ENCODE measurements at regions not wholly inside any gene's neighbourhood (a gene's known extent, or its start where the extent isn't known, plus 50 kb on each side); places are given as distances from the start of the nearest gene placed in this dataset.
A peak's percentile ranks its signal among the peaks of the same experiment; 100 is the strongest.

DNA sequence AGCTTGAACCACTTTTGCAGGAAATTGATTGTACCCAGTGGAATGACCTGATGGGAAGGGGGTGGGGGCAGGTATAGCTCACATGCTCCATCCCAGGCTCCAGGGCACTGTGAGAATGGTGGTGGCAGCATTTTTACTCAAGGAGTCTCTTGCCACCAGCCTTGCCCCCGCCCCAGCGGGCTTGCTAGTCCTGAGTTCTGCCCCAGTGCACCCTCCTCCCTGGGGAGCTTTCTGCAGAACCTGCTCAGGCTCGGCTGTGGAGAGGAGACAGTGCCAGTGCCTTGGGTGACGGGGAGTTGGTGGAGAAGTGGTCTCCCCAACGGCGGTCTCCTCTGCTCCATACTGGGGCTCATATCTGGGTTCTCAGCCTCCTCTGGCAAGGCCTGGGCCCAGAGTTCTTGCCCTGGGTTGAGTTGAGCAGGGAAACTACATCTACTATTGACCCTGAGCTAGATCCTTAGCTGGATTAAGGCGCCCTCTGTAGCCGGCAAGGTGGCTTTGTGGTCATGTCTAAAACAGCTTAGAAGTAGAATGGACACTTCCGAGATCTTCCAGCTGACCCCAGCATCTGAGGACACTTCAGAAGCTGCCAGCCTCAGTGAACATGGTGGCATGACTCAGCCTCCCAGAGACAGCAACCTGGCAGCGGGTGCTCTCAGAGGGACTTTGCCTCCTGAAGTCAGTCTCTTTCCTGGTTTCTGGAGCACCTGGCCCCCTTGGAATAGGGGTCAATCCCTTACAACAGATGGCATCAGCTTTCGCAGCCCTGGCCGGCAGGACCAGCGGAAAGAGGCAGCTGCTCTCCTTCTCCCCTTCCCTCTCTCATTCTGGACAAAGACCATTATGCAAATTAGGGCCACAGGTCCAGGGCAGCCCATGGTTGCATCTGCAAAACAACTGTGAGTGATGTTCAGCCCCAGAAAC is 363.4 kb upstream of the MKI67 start:
- DNase-seq = no peak

DNA sequence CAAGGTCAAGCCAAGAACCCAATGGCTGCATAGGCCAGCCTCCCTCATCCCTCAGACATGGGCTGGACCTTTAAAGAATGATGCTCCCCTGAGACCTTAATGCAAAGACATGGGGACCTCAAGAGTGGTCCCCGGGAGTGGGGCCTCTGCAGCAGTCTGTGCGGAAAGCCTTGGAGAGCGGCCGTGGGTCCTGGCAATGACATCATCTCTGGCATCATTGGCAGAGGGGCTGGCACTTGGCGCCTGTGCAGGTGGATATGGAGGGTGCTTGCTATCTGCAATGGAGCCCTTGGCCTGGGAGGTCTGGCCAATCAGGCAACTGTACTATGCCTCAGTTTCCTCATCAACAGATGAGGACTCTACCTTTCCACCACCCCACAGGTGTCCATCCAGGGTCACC is 365.5 kb upstream of the MKI67 start:
- no peak for DNase-seq

DNA sequence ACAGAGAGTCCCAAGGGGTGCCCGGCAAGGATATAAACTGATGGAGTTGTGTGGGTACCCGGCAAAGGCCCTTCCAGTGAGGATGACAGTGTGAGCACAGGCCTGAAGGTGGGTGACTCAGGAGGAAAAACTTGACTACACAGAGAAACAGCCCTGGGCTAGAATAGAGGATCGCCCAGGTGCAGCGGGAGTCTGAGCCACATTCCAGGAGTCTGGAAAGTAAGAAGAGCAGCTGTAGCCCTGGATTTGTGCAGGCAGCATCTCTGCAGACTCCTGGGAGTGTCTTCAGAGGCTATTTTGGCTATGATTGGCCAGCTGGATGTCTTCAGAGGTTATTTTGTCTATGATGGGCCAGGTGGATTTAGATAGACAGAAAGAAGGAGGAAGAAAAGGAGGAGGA is 367.6 kb upstream of the MKI67 start:
- DNase-seq = no peak

DNA sequence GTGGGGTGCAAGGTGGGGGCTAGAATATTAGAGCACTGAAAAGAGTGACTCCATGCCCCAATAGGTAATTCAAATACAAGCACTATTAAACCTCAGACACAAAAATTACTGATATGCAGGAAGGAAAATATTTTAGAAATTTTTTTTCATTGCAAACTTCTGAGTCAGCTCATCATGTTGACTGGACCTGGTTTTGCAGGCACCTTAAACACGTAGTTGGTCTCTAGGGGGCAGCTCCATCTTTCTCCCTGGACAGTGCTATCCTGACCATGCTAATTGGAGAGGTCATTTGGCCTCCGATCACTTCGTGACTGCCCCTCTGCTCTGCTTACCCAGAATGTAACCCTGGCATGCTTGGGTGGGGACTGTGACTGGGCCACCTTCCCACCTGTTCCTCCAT is 368.4 kb upstream of the MKI67 start:
- DNase-seq = peak in 1 of 56 donors; percentile 11

DNA sequence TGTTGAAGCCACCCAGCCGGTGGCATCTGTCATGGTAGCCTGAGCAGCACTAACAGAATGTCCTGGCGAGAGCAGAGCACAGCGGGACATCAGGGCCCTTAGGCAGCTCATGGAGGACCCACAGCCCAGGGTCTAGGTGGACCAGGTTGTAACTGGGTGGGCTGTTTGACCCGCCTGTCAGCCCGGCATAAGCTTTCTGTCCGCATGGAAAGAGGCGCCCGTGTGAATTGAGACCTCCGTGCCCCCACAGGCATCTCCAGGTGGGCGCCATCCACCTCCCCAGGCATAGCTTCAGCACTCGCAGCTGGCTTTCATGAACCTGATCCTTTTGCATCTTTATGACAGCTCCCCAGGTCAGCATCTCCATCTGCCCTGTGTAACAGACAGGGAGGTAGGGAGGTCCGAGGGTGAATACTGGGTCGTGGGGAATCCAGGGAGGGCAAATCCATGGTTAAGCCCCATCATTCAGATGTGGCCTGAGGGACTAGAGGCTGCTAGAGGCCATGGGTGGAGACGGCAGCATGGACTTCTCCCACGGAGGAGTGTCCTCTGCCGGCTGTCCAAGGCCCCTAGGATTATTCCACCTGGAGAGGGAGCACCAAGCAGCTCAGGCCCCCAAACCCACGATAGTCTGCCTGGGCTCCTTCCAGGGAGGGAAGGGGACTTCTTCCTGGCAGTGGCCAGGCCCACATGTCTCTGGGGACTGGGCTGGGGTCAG is 371.6 kb upstream of the MKI67 start:
- DNase-seq = no peak

DNA sequence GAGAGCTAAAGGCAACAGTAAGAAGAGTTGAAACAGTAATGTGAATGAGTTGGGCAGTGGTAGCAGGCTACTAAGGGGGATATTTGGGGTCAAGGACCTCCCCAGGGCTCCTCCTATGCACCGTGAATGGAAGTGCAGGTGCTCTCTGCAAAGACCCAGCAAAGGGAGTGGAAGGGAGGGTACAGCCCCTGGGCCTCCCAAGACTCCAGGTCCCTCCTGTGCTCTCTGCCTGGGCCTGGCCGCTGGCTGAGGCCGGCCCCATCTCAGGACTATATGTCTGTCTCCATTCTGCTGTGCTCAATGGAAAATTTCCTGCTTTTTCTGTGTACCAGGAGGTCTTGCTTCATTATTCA is 372.1 kb upstream of the MKI67 start:
- DNase-seq = no peak

DNA sequence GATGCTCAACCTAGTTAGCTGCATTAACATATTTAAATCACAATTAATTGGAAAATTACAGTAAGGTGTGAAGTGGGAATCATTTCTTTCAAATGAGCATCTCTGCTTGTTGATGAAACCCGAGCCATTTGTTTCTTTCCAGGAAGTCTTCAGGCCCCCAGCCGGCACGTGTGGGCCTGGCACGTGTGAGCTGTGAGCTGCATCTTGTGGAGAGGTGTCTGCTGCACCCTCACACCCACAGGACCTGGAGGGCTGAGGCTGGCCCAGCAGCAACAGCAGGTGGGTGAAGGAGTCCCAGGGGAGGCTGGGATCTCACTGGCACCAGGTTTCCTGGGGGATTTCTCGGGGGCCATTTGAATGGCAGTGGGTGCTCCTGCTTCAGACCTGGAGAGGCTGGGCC is 372.5 kb upstream of the MKI67 start:
- DNase-seq = no peak

DNA sequence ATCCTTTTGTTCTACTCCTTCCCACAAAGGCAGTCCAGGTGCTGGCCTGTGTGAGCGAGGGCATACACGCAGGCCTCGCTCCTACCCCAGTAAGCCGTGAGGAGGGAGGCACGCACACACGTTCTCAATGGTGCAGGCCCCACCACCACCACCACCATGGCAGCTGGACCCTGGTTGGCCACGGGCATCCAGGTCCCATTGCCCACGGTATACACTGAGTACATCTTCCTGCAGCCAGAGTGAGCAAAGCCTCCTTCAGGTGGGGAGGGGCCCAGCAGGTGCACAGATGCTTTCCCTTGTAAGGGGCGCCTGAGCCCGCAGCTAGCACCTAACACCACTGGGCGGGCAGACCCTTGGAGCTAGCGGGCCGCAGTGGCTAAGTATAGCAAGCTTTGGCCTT is 373.3 kb upstream of the MKI67 start:
- DNase-seq = no peak

DNA sequence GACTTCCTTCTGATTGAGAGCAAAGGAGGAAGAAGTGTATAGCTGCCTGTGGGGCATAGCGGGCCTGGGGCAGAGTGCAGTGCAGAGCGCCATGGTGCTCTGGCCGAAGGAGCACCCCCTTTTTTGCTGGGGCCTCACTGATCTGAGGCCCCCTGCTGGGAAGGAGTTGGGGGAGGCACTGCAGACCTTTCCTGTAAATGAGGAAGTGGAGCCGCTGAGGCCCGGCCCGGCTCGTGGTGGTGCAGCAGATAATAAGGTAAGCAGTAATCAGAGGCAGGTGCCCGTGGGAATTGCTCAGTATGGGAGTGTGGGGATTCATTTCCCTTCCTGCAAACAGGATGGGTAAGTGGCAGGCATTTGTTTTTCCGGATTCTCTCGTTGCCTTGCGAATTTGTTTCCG is 373.7 kb upstream of the MKI67 start:
- no peak for DNase-seq

DNA sequence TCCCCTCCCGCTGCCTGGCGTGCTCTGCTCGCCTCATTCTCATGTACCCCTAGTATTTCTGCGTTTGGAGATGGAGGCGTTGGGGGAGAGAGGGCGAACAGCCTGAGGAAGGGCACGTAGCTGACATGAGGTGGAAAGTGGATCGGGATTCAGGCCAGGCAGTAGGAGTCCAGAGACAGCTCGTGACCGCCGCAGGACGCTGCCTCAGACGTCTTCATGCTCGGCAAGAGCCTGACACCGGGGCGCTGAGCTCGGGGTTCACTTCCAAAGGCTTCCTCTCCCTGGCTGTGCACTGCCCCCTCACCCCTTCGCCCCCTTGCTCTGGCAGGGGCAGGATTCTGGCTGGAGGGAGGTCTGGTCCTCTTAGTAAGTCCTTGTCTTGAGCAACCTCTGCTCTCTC is 374.4 kb upstream of the MKI67 start:
- DNase-seq = no peak

DNA sequence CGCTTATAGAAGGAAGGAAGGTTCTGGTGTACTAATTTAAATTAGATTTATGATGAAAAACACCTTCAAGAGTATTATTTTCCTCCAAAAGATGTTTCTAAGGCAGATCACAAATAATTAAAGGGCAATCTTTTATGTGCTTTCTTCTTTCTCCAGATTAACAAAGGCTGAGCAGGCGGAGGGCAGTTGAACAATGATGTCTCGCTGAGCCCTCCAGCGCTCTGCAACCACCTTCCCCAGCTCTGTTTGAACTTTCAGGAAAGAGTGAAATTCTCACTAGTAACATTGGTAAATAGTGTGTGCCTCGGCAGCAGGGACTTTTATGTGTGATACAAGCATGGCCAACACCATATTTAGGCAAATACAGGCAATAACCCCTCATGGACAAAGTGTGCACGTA is 379.1 kb upstream of the MKI67 start:
- no peak for DNase-seq

DNA sequence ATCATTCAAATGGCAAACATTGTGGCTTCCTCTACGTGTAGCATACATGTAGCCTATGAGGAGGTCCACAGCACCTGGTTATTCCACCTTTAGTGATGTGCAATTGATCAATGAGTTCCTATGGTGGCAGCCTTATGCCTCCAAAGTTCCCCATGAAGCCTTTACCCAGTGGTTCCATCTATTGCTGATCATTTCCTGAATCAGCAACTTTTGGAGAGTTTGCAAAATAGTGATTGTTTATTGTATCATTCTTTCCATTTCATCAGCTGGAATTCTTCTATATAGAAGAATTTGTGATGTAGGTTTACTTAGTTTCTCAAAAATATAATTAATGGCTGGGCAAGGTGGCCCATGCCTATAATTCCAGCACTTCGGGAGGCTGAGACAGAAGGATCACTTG is 380.2 kb upstream of the MKI67 start:
- DNase-seq = no peak

DNA sequence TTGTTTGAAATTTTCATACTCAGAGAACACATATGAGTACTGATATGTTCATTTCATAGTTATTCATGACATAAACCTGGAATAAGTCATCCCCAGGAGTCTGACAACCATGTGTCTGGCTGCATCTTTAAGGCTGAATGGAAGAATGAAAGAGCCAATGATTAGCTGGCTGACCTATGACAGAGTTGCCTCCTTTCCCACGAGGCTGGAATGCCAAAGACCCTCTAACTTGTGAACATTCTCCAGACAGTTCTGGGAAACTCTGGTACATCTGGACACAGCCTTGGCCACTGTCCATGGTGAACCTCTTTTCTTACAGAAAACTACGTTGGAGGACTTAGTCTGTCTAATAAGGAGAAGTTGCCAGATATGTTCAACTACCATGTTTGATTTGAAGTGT is 380.8 kb upstream of the MKI67 start:
- no peak for DNase-seq

DNA sequence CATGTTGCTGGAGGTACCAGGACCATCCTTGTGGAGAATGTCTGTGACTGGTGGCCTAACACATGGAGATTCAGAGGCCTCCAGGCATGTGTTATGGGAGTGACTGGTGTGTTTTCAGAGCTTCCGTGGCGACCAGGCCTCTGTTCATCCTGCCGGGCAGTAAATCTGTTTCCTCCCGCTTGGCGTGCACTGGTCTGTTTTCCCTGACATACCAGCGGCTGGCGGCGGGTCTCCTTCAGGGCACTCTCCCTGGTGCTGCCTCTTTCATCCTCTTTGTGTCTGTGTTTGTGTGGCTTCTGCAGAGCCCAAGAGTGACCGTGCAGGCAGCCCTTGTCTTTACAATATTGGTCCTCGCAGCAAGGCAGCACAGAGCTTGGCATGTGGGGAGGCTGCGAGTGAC is 385.1 kb upstream of the MKI67 start:
- no peak for DNase-seq

DNA sequence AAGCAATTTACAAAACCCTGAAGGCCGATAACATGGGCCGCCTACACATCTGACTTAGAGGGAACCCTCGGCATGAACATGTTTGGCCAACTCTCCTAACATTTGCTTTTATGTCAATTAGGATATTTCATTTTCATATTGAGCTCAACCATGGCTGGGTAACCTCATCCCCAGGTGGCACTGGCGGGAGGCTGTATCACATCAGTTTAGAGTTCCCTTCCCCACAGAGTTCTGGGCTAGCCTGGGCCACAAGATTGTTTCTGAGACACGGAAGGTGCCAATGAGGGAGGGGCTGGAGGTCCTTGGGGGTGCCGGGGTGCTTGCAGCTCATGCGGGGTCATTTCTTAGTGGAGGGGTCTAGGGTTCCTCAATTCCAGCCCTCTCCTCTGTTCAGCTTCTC is 386.5 kb upstream of the MKI67 start:
- no peak for DNase-seq

DNA sequence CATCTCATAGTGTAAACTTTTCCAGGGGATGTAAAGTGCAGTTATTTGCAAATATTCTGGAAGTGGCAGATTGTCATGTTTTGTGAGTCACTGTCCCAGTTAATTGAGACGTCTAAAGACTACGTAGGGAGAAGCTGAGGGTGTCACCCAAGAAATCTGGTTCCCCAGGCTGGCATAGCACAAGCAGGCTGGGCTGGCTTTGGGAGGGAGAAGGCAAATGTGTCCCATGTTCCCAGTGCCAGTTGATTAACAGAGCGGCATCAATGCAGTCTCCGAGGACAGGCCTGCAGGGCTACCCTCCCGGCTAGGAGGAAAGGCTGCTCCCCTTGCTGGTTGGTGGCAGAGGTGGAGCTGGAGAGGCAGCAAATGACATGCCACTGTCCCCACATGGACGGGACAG is 388.3 kb upstream of the MKI67 start:
- DNase-seq = no peak

DNA sequence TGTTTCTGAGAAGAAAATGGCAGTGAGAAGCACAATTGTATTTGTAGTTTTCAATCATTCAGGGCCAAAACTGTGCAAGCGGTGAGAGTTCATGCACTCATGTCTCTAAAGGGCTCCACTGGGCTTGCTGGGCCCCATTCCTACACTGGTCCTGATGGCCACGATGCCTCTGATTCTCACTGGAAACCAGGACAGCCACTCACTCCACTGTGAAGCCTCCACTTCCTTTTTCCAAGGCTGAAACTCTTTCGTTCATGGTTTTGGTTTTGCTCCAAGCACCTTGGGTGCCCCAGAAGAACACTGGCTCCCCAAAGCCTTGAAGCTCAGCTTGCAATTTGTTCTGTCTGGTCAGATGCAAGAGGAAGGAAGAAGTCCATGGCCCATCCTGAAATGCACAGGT is 390.0 kb upstream of the MKI67 start:
- no peak for DNase-seq

DNA sequence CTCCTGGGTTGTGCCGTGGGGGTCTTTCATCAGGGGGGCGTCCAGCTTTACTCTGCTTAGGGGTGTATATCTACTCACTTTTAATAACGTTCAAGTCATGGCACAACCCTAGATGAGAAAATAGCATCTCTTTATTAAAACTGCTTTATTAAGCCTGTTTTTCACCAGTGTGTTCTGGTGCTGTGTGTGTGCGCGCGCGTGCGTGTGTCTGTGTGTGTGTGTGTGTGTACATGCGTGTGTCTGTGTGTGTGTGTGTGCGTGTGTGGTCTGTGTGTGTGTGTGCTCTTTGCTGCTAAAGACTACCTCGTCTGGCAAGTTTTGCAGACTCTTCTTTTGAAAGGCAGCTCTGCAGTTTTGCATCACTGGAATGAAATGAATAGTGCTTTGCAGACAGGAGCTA is 390.9 kb upstream of the MKI67 start:
- DNase-seq = no peak

DNA sequence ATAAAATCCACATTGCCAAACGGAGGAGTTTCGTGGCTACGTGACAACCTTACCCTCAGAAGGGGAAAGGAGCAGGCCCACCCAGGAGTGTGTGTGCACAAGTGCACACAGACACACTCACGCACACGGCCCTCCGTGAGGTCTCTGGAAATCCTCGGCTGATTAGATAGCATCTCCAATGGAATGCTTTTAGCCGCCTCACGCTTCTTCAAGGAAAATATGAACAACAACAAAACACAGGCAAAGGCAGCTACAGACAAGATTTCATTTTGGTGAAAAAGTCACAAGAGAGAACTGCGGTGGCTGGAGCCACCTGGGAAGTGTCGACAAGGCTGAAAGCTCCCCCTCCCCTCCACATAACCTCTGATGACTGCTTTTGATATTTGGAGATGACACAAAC is 391.8 kb upstream of the MKI67 start:
- no peak for DNase-seq

DNA sequence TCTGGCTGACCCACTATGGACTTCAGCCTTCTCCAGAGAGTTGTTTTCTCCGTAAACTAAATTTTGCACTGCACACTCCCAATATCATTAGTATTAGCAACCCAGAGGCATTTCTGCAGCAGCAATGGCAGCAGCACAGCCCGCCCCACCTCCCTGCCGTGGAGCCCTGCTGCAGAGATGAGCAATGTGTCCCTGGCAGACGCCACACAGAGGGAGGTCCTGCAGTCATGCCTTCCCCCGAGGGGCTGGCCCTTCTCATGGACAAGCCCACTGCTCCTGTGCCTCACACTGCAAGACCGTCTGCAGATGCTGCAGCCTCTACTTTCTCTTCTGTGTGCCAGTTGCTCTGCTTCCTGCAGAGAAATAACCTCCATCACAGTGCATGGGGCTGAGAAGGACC is 393.4 kb upstream of the MKI67 start:
- no peak for DNase-seq

DNA sequence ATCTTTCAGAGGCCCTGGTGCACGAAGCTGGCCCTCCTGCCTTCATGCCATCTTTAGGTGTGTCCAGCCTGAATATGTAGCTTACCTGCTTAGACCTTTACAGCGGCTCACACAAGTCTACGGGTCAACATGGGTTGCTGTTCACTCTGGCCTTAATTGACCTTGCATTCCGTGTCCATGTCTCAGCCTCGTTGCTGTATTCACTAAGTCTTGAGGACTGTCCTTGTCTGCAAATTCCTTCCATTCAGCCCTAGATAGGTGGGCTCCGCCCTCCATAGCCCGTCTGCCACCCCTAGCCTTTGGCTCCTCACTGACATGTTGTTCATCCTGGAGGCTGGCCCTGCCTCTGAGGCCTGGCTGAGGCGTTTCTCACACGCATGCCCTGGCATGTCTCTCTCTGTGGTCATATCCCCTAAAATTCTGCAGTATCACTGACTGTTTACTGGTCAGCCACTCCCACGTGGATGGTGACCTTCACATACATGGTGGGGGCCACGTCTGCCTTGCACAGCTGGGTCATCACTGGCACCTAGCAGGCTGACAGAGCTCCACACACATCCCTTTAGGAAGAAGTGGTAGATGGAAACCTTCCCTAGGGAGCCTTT is 394.1 kb upstream of the MKI67 start:
- DNase-seq = no peak

DNA sequence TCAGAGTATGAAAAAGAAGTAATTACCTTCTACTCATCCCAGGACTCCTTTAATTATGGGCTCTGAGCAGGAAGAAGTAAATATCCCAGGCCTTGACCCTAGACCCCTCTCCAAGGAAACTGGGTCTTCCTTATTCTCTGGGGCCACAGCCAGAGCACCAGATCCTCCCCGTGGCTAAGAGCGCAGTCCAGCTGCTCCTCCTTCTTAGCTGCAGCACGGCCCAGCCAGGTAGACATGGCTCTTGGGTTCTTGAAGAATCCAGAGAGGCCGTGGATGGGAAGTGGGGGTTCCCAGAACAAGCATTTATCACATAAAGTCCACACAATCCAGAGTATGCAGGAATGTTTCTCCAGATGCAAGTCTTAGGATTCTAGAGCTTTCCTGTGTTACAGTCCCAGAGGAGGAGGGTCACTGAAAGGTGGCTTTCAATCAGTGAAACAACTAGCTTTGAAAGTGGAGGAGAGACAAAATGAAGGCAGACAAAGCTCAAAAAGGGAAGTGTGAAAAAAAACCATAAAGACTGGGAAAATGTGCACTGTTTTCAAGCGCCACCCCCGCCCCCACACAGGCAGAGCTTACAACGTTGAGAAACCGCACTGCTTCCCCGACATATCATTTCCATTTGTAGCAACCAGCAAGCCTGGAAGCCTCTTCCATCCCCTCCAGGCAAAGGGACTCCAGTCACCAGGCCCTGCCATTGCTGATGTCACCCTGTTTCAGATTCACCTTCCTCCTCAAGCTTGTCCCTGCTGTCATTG is 396.5 kb upstream of the MKI67 start:
- no peak for DNase-seq
